Neural cell (in vitro differentiated cells): ENCODE measurements at regions not wholly inside any gene's neighbourhood (a gene's known extent, or its start where the extent isn't known, plus 50 kb on each side); places are given as distances from the start of the nearest gene placed in this dataset.

Experiments
- CTCF ChIP-seq: fragments of 450-650 bp; IDR thresholded peaks from 2 replicates; pipeline ENCODE4 v1.5.1; 2014; ENCODE audit warnings: antibody characterized with exemption, mild to moderate bottlenecking, moderate library complexity; ENCODE audit not compliant: poor library complexity, severe bottlenecking
- EP300 ChIP-seq: fragments of 450-650 bp; conservative IDR thresholded peaks from 2 replicates; pipeline ENCODE4 v1.6.1; 2014; ENCODE audit warnings: antibody characterized with exemption, mild to moderate bottlenecking, moderate library complexity; ENCODE audit not compliant: poor library complexity, severe bottlenecking
- EZH2 ChIP-seq: fragments of 200-600, 300-800 bp; shearing (Covaris generic), sonication (generic); IDR thresholded peaks from 2 replicates; pipeline ENCODE4 v1.6.1; 2014; ENCODE audit warnings: antibody characterized with exemption, low read length, borderline replicate concordance, mild to moderate bottlenecking; ENCODE audit not compliant: insufficient read depth, poor library complexity, severe bottlenecking
- MXI1 ChIP-seq: fragments of 450-650 bp; conservative IDR thresholded peaks from 2 replicates; pipeline ENCODE4 v1.6.1; 2014; ENCODE audit warnings: antibody characterized with exemption, mild to moderate bottlenecking; ENCODE audit not compliant: poor library complexity, severe bottlenecking
- POLR2AphosphoS5 ChIP-seq: IDR thresholded peaks from 2 replicates; pipeline ENCODE4 v1.6.1; 2012
- RAD21 ChIP-seq: fragments of 450-650 bp; conservative IDR thresholded peaks from 2 replicates; pipeline ENCODE4 v1.6.1; 2014; ENCODE audit warnings: antibody characterized with exemption, mild to moderate bottlenecking, moderate library complexity
- REST ChIP-seq: IDR thresholded peaks from 2 replicates; pipeline ENCODE4 v1.6.1; 2012; ENCODE audit warnings: borderline replicate concordance
- SMC3 ChIP-seq: fragments of 450-650 bp; conservative IDR thresholded peaks from 2 replicates; pipeline ENCODE4 v1.6.1; 2014; ENCODE audit warnings: antibody characterized with exemption, mild to moderate bottlenecking, moderate library complexity; ENCODE audit not compliant: poor library complexity
- TAF1 ChIP-seq: IDR thresholded peaks from 2 replicates; pipeline ENCODE4 v1.6.1; 2012; ENCODE audit warnings: low read depth

- TF ChIP-seq CTCF, result no peak
- TF ChIP-seq RAD21, result no peak
- no peak for TF ChIP-seq SMC3
- TF ChIP-seq EZH2, result no peak
- no peak for TF ChIP-seq POLR2AphosphoS5
- TF ChIP-seq TAF1, result no peak
- TF ChIP-seq EP300, result no peak
- no peak for TF ChIP-seq REST
- no peak for TF ChIP-seq MXI1
Measured at GRCh38 chr1:68291688-68292384, 59.5 kb upstream of the WLS start.
